ENCODE measurements at regions not wholly inside any gene's neighbourhood (a gene's known extent, or its start where the extent isn't known, plus 50 kb on each side); places are given as distances from the start of the nearest gene placed in this dataset.

GRCh38 chr18:27556741-27557140 lies 371.6 kb upstream of the CHST9 start:
- CTCF ChIA-PET = no interaction called here
- DNase-seq (ENCODE audit: low read depth, low spot score) = no peak
- POLR2A ChIA-PET = no interaction called here
- TF ChIP-seq, protein P1, sequence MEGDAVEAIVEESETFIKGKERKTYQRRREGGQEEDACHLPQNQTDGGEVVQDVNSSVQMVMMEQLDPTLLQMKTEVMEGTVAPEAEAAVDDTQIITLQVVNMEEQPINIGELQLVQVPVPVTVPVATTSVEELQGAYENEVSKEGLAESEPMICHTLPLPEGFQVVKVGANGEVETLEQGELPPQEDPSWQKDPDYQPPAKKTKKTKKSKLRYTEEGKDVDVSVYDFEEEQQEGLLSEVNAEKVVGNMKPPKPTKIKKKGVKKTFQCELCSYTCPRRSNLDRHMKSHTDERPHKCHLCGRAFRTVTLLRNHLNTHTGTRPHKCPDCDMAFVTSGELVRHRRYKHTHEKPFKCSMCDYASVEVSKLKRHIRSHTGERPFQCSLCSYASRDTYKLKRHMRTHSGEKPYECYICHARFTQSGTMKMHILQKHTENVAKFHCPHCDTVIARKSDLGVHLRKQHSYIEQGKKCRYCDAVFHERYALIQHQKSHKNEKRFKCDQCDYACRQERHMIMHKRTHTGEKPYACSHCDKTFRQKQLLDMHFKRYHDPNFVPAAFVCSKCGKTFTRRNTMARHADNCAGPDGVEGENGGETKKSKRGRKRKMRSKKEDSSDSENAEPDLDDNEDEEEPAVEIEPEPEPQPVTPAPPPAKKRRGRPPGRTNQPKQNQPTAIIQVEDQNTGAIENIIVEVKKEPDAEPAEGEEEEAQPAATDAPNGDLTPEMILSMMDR (IDR thresholded peaks at IDR 0.05; ENCODE audit: insufficient read depth, low read length, missing control alignments) = no peak
- H3K4me3 ChIP-seq (ENCODE audit: low read depth, low read length) = no peak overlapping the region

DNA sequence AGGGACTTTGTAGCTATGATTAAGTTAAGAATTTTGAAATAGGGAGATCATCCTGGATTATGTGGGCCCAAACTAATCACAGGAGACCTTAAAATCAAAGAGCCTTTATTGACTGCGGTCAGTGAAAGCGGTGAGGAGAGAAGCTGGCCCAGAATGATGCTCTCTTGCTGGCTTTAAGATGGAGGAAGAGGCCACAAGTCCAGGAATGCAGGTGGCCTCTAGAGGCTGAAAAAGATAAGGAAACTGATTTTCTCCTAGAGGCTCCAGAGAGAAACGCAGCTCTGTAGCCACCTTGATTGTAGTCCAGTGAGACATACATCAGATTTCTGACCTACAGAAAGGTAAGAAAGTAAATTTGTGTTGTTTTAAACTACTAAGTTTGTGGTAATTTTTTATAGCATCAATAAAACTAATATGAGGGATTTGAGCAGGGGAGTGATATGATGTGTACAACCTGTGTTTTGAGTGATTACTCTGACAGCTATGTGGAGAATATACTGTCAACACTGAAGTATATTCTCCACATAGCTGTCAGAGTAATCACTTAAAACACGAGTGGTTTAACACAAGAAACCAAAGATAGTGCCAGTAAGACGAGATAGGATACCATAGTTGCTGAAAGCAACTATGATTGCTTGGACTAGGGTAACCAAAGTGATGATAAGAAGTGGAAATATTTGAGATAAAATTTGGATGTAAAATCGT lies 364.4 kb upstream of the CHST9 start:
- ChIA-PET POLR2A (no interaction called here), CTCF (no interaction called here)
- DNase-seq (ENCODE audit: low read depth, low spot score) = no peak
- no peak overlapping the region for H3K4me3 ChIP-seq (ENCODE audit: low read depth, low read length)
- TF ChIP-seq, protein P1 (IDR thresholded peaks at IDR 0.05; ENCODE audit: insufficient read depth, low read length, missing control alignments) = no peak

- ChIA-PET POLR2A (no interaction called here), CTCF (no interaction called here)
- TF ChIP-seq, protein P1 (IDR thresholded peaks at IDR 0.05; ENCODE audit: insufficient read depth, low read length, missing control alignments) = no peak
- no peak for DNase-seq (ENCODE audit: low read depth, low spot score)
- H3K4me3 ChIP-seq (ENCODE audit: low read depth, low read length) = no peak overlapping the region
These were observed 361.9 kb upstream of the CHST9 start for GRCh38 chr18:27546991-27547390.

DNA sequence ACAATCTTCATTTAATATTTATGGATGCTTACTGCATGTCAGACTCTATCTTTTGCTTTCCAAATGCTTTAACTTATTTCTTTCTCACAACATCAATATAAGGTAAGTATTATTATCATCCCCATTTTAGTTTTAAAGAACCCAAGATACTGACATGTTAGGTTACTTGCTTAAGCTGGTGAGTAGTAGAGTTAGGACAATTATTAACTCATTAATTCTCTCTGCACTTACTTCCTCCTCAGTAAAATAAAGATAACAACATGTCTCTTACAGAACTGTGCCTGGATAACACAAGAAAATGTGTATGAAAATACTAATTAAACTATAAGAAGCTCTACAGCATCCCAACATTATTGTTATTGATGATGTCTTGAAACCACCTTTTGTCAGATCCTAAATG lies 359.1 kb upstream of the CHST9 start:
- no peak for DNase-seq (ENCODE audit: low read depth, low spot score)
- ChIA-PET CTCF (no interaction called here), POLR2A (no interaction called here)
- TF ChIP-seq, protein P1 (IDR thresholded peaks at IDR 0.05; ENCODE audit: insufficient read depth, low read length, missing control alignments) = no peak
- no peak overlapping the region for H3K4me3 ChIP-seq (ENCODE audit: low read depth, low read length)

DNA sequence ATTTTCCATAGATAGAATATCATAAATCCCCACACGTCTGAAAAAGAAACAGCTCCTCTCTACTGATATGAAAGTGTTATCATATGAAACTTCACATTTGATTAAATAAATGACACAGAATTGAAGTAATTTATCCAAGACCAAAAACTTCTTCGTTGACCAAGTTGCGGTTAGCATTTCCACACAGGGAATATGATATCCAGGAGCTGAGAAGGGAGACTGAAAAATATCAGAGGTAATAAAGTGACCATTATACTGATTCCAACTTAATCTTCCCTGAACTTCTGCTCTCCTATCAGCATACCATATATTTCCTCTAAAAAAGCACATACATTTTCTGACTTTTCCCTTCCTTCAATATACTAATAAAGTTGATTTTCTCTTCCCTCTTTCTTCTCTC lies 356.2 kb upstream of the CHST9 start:
- H3K4me3 ChIP-seq (ENCODE audit: low read depth, low read length) = no peak overlapping the region
- POLR2A ChIA-PET = no interaction called here
- CTCF ChIA-PET = no interaction called here
- DNase-seq (ENCODE audit: low read depth, low spot score) = no peak
- TF ChIP-seq, protein P1 (IDR thresholded peaks at IDR 0.05; ENCODE audit: insufficient read depth, low read length, missing control alignments) = no peak

DNA sequence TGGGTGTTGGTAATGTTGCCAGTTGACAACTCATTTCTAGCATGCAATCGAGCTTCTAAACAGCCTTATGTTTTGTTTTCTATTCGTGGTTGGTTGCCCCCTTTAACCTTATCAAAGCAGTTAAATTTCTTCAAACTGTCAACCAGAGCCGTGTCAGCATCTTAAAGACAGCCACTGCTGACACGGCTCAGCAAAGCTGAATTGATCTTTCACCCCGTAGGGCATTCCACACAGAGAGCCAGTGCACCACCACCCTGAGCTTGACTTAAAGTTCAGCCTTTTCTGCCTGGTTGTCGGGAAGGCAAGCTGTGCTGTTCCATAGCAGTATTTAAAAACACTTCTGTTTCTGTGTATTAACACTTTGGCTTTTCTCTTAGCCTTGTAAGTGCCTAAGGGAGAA lies 355.0 kb upstream of the CHST9 start:
- ChIA-PET POLR2A (no interaction called here), CTCF (no interaction called here)
- TF ChIP-seq, protein P1 (IDR thresholded peaks at IDR 0.05; ENCODE audit: insufficient read depth, low read length, missing control alignments) = no peak
- H3K4me3 ChIP-seq (ENCODE audit: low read depth, low read length) = no peak overlapping the region
- no peak for DNase-seq (ENCODE audit: low read depth, low spot score)

All from AG04449 (cell line).